DND-41 (cell line): ENCODE measurements at regions not wholly inside any gene's neighbourhood (a gene's known extent, or its start where the extent isn't known, plus 50 kb on each side); places are given as distances from the start of the nearest gene placed in this dataset.

Experiments used
- ATAC-seq: fragments of 200-7000 bp; cut with Tn5 transposase; 3 replicates; pipeline ENCODE4 v1.9.1; 2021; ENCODE audit warnings: low read depth; ENCODE audit not compliant: insufficient read depth
- DNase-seq: peaks from one replicate; pipeline ENCODE4 v3.0.0-alpha.2; 2020
- H2AFZ ChIP-seq: 2 replicates; pipeline ENCODE4 v1.6.0; 2012; ENCODE audit warnings: low read depth, low read length
- H3K27ac ChIP-seq: 2 replicates; pipeline ENCODE4 v1.5.1; 2012; ENCODE audit warnings: low read length, inconsistent platforms
- H3K27me3 ChIP-seq: fragments of 200-600 bp; sonication (generic); 2 replicates; pipeline ENCODE4 v1.6.0; 2012; ENCODE audit warnings: low read length, mild to moderate bottlenecking, inconsistent platforms; ENCODE audit not compliant: insufficient read depth, poor library complexity
- H3K36me3 ChIP-seq: 2 replicates; pipeline ENCODE4 v1.5.1; 2012; ENCODE audit warnings: low read length, inconsistent platforms; ENCODE audit not compliant: insufficient read depth
- H3K4me1 ChIP-seq: 2 replicates; pipeline ENCODE4 v1.5.1; 2012; ENCODE audit warnings: mild to moderate bottlenecking, low read length; ENCODE audit not compliant: insufficient read depth
- H3K4me2 ChIP-seq: 2 replicates; pipeline ENCODE4 v1.6.0; 2012; ENCODE audit warnings: mild to moderate bottlenecking, moderate library complexity, low read length, inconsistent platforms; ENCODE audit not compliant: insufficient read depth
- H3K4me3 ChIP-seq, 2 experiments: fragments of 200-600 bp in 1 of 2; shearing (Covaris generic) in 1 of 2; 2 replicates each; pipeline ENCODE4 v1.5.1; 2012 to 2016; ENCODE audit warnings: inconsistent platforms in 2 of 2, low read length in 2 of 2, mild to moderate bottlenecking in 2 of 2, low read depth in 1 of 2, moderate library complexity in 1 of 2
- H3K79me2 ChIP-seq: 2 replicates; pipeline ENCODE4 v1.6.0; 2012; ENCODE audit warnings: low read length, inconsistent platforms; ENCODE audit not compliant: insufficient read depth
- H3K9ac ChIP-seq: 2 replicates; pipeline ENCODE4 v1.6.0; 2012; ENCODE audit warnings: low read depth, mild to moderate bottlenecking, inconsistent platforms, low read length, moderate library complexity
- H3K9me3 ChIP-seq: 2 replicates; pipeline ENCODE4 v1.5.1; 2012; ENCODE audit warnings: low read length, moderate library complexity, mild to moderate bottlenecking, inconsistent platforms; ENCODE audit not compliant: insufficient read depth, severe bottlenecking
- H4K20me1 ChIP-seq: 2 replicates; pipeline ENCODE4 v1.6.0; 2012; ENCODE audit warnings: low read length; ENCODE audit not compliant: insufficient read depth
- EZH2 ChIP-seq: IDR thresholded peaks from 3 replicates; pipeline ENCODE4 v1.6.1; 2012; ENCODE audit warnings: borderline replicate concordance, low read depth, mild to moderate bottlenecking, moderate library complexity, low read length, inconsistent platforms; ENCODE audit not compliant: severe bottlenecking
- TF ChIP-seq, protein P1 (sequence below): IDR thresholded peaks from 2 replicates; pipeline ENCODE4 v1.5.1; 2012; ENCODE audit warnings: borderline replicate concordance, low read length, moderate library complexity, mild to moderate bottlenecking; ENCODE audit not compliant: poor library complexity, severe bottlenecking; ENCODE audit errors: extremely low read depth

DNA sequence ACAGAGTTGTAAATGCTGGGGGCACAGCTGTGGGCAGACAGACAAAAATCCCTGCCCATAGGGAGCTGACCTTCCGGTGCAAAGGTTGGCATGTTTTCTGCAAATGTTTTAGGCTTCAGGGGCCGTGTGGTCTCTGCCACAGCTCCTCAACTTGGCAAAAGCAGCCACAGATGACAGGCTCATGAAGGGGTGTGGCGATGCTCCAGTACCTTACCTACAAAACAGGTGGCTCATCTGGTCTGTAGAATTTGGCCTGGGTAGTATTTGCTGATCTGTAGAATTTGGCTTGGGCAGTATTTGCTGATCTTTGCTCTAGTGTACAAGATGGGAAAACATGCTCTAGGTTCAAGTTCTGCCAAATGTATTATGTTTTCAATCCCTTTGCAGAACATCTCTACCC is 283.9 kb downstream of the GADD45G start:
- Histone ChIP-seq H3K36me3 (no peaks in the 10 kb centered on the region), H3K27me3 (no peaks in the 10 kb centered on the region), H3K27ac (no peak overlapping the region), H3K9me3 (no peaks in the 10 kb centered on the region), H3K4me2 (no peak overlapping the region), H4K20me1 (no peaks in the 10 kb centered on the region), H2AFZ (no peak overlapping the region), H3K79me2 (no peaks in the 10 kb centered on the region), H3K4me3 (no peak overlapping the region), H3K4me1 (no peaks in the 10 kb centered on the region), H3K9ac (no peak overlapping the region)
- TF ChIP-seq, protein P1, sequence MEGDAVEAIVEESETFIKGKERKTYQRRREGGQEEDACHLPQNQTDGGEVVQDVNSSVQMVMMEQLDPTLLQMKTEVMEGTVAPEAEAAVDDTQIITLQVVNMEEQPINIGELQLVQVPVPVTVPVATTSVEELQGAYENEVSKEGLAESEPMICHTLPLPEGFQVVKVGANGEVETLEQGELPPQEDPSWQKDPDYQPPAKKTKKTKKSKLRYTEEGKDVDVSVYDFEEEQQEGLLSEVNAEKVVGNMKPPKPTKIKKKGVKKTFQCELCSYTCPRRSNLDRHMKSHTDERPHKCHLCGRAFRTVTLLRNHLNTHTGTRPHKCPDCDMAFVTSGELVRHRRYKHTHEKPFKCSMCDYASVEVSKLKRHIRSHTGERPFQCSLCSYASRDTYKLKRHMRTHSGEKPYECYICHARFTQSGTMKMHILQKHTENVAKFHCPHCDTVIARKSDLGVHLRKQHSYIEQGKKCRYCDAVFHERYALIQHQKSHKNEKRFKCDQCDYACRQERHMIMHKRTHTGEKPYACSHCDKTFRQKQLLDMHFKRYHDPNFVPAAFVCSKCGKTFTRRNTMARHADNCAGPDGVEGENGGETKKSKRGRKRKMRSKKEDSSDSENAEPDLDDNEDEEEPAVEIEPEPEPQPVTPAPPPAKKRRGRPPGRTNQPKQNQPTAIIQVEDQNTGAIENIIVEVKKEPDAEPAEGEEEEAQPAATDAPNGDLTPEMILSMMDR = no peak
- TF ChIP-seq EZH2 = no peak
- ATAC-seq = no peak
- no peak for DNase-seq

- no peaks in the 10 kb centered on the region for H3K9me3 ChIP-seq
- H3K27me3 ChIP-seq = no peaks in the 10 kb centered on the region
- H3K4me3 ChIP-seq = no peak overlapping the region
- no peak for TF ChIP-seq EZH2
- TF ChIP-seq, protein P1 = no peak
- DNase-seq (no peak), ATAC-seq (no peak)
- no peak overlapping the region for H3K4me2 ChIP-seq
- H3K79me2 ChIP-seq = no peaks in the 10 kb centered on the region
- H4K20me1 ChIP-seq = no peaks in the 10 kb centered on the region
- no peak overlapping the region for H3K9ac ChIP-seq
- no peaks in the 10 kb centered on the region for H3K36me3 ChIP-seq
- H3K27ac ChIP-seq = no peak overlapping the region
- no peaks in the 10 kb centered on the region for H3K4me1 ChIP-seq
- no peak overlapping the region for H2AFZ ChIP-seq
Measured at GRCh38 chr9:89889865-89890264, 285.1 kb downstream of the GADD45G start.

- H3K4me1 ChIP-seq = no peaks in the 10 kb centered on the region
- H3K79me2 ChIP-seq = no peaks in the 10 kb centered on the region
- H2AFZ ChIP-seq = no peak overlapping the region
- DNase-seq (no peak), ATAC-seq (no peak)
- H3K9ac ChIP-seq = no peak overlapping the region
- H4K20me1 ChIP-seq = no peaks in the 10 kb centered on the region
- no peaks in the 10 kb centered on the region for H3K27me3 ChIP-seq
- no peaks in the 10 kb centered on the region for H3K9me3 ChIP-seq
- no peaks in the 10 kb centered on the region for H3K36me3 ChIP-seq
- TF ChIP-seq EZH2 = no peak
- TF ChIP-seq, protein P1 = no peak
- H3K27ac ChIP-seq = no peak overlapping the region
- H3K4me2 ChIP-seq = no peak overlapping the region
- no peak overlapping the region for H3K4me3 ChIP-seq
Measured at GRCh38 chr9:89890326-89890980, 285.6 kb downstream of the GADD45G start.
